ENCODE measurements at regions not wholly inside any gene's neighbourhood (a gene's known extent, or its start where the extent isn't known, plus 50 kb on each side); places are given as distances from the start of the nearest gene placed in this dataset.
A peak's percentile ranks its signal among the peaks of the same experiment; 100 is the strongest.

GRCh38 chr9:117595650-117596049 is 108.6 kb upstream of the TLR4 start:
- H3K4me3 Mint-ChIP-seq = no peak overlapping the region
- DNase-seq = no peak
- ATAC-seq (replicated peaks in 1 of 2) = no peak
- H3K27me3 Mint-ChIP-seq (ENCODE audit: low read depth) = no peaks in the 10 kb centered on the region
- no peak overlapping the region for H3K27ac Mint-ChIP-seq
- no peaks in the 10 kb centered on the region for H3K4me1 Mint-ChIP-seq (ENCODE audit: low read depth)
- no peaks in the 10 kb centered on the region for H3K36me3 Mint-ChIP-seq (ENCODE audit: insufficient read depth in 2 of 2)
- peaks cover 4 to 7% of the 10 kb centered on the region in 2 donors for H3K9me3 Mint-ChIP-seq

DNA sequence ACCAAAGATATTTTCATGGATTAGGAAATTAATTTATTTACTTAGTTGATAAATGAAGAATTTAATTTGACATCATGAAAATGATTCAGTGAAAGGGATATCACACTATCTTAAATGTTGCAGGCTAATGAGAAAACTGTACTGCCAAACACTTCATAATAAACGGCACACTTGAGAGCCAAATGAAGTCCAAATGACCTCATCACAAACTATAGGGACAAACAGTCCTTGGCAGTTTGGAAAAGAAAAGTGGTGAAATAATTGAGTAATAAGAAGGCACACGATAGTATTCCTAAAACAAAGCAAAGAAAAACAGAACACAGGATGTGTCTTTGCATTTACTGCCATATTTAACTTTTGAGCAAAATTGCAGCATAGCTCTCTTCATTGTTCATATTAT is 116.9 kb upstream of the TLR4 start:
- ATAC-seq (replicated peaks in 1 of 2) (no peak), DNase-seq (no peak)
- Mint-ChIP-seq H3K9me3 (peaks cover 2% of the 10 kb centered on the region in 2 donors), H3K27ac (no peak overlapping the region), H3K36me3 (ENCODE audit: insufficient read depth in 2 of 2) (no peaks in the 10 kb centered on the region), H3K4me3 (no peak overlapping the region), H3K4me1 (ENCODE audit: low read depth) (no peaks in the 10 kb centered on the region), H3K27me3 (ENCODE audit: low read depth) (no peaks in the 10 kb centered on the region)

- DNase-seq = no peak
- Mint-ChIP-seq H3K4me1 (ENCODE audit: low read depth) (no peaks in the 10 kb centered on the region), H3K27me3 (ENCODE audit: low read depth) (no peaks in the 10 kb centered on the region), H3K27ac (no peak overlapping the region), H3K4me3 (no peak overlapping the region), H3K36me3 (ENCODE audit: insufficient read depth in 2 of 2) (no peaks in the 10 kb centered on the region), H3K9me3 (peaks cover 0 to 8% of the 10 kb centered on the region in 2 donors)
- no peak for ATAC-seq (replicated peaks in 1 of 2)
Measured at GRCh38 chr9:117574099-117574498, 130.1 kb upstream of the TLR4 start.

GRCh38 chr9:117564839-117565238 is 139.4 kb upstream of the TLR4 start:
- no peak for ATAC-seq (replicated peaks in 1 of 2)
- no peak overlapping the region for H3K27ac Mint-ChIP-seq
- H3K4me1 Mint-ChIP-seq (ENCODE audit: low read depth) = no peaks in the 10 kb centered on the region
- no peaks in the 10 kb centered on the region for H3K27me3 Mint-ChIP-seq (ENCODE audit: low read depth)
- H3K4me3 Mint-ChIP-seq = no peak overlapping the region
- no peak for DNase-seq
- peaks cover 2 to 5% of the 10 kb centered on the region in 2 donors for H3K9me3 Mint-ChIP-seq
- no peaks in the 10 kb centered on the region for H3K36me3 Mint-ChIP-seq (ENCODE audit: insufficient read depth in 2 of 2)

GRCh38 chr9:117561761-117562160 is 142.4 kb upstream of the TLR4 start:
- no peak for ATAC-seq (replicated peaks in 1 of 2)
- H3K27me3 Mint-ChIP-seq (ENCODE audit: low read depth) = no peaks in the 10 kb centered on the region

GRCh38 chr9:117555964-117556629 is 141.2 kb upstream of the ASTN2 start:
- Mint-ChIP-seq H3K4me1 (ENCODE audit: low read depth) (no peaks in the 10 kb centered on the region), H3K36me3 (ENCODE audit: insufficient read depth in 2 of 2) (no peaks in the 10 kb centered on the region), H3K27ac (no peak overlapping the region), H3K27me3 (ENCODE audit: low read depth) (no peaks in the 10 kb centered on the region), H3K4me3 (no peak overlapping the region), H3K9me3 (peaks cover 2 to 3% of the 10 kb centered on the region in 2 donors)
- ATAC-seq (replicated peaks in 1 of 2) (peak in 1 of 2 donors; percentile 23), DNase-seq (peak; percentile 26 to 38)

More at GRCh38 chr9:117561761-117562160, 142.4 kb upstream of the TLR4 start:
- H3K27ac Mint-ChIP-seq = no peak overlapping the region
- H3K9me3 Mint-ChIP-seq = peaks cover 2 to 5% of the 10 kb centered on the region in 2 donors
- H3K4me1 Mint-ChIP-seq (ENCODE audit: low read depth) = no peaks in the 10 kb centered on the region
- H3K4me3 Mint-ChIP-seq = no peak overlapping the region
- H3K36me3 Mint-ChIP-seq (ENCODE audit: insufficient read depth in 2 of 2) = no peaks in the 10 kb centered on the region
- no peak for DNase-seq

GRCh38 chr9:117552811-117553210 is 138.0 kb upstream of the ASTN2 start:
- ATAC-seq (replicated peaks in 1 of 2) (no peak), DNase-seq (no peak)
- Mint-ChIP-seq H3K27me3 (ENCODE audit: low read depth) (no peaks in the 10 kb centered on the region), H3K4me3 (no peak overlapping the region), H3K36me3 (ENCODE audit: insufficient read depth in 2 of 2) (no peaks in the 10 kb centered on the region), H3K4me1 (ENCODE audit: low read depth) (no peaks in the 10 kb centered on the region), H3K27ac (no peak overlapping the region), H3K9me3 (peaks cover 0 to 3% of the 10 kb centered on the region in 2 donors)

- peaks cover 0 to 3% of the 10 kb centered on the region in 2 donors for H3K9me3 Mint-ChIP-seq
- H3K27ac Mint-ChIP-seq = no peak overlapping the region
- H3K4me1 Mint-ChIP-seq (ENCODE audit: low read depth) = no peaks in the 10 kb centered on the region
- H3K27me3 Mint-ChIP-seq (ENCODE audit: low read depth) = no peaks in the 10 kb centered on the region
- no peak overlapping the region for H3K4me3 Mint-ChIP-seq
- H3K36me3 Mint-ChIP-seq (ENCODE audit: insufficient read depth in 2 of 2) = no peaks in the 10 kb centered on the region
- DNase-seq = no peak
- no peak for ATAC-seq (replicated peaks in 1 of 2)
Measured at GRCh38 chr9:117551171-117551570, 136.3 kb upstream of the ASTN2 start.

GRCh38 chr9:117549444-117549843 is 134.6 kb upstream of the ASTN2 start:
- Mint-ChIP-seq H3K27me3 (ENCODE audit: low read depth) (no peaks in the 10 kb centered on the region), H3K36me3 (ENCODE audit: insufficient read depth in 2 of 2) (no peaks in the 10 kb centered on the region), H3K9me3 (peaks cover 0 to 3% of the 10 kb centered on the region in 2 donors), H3K4me1 (ENCODE audit: low read depth) (no peaks in the 10 kb centered on the region), H3K27ac (no peak overlapping the region), H3K4me3 (no peak overlapping the region)
- DNase-seq (no peak), ATAC-seq (replicated peaks in 1 of 2) (no peak)

DNA sequence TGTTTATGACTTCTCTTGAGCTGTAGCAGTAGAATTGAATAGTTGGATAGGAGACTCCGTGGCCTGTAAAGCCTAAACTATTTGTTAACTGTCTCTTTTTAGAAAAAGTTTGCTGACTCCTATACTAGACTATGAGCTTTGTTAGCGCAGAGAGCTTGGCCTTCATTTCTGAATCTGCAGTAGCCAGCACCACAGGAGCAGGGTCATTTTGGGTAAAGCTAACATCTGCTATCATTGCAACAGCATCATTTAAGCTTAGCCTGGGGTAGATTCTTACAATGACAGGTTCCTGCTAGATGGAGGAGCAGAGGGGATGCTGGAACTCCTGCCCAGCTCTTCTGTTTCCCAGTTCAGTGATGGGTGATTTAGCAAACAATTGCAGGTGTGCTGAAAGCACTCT is 133.7 kb upstream of the ASTN2 start:
- peaks cover 0 to 3% of the 10 kb centered on the region in 2 donors for H3K9me3 Mint-ChIP-seq
- no peak overlapping the region for H3K4me3 Mint-ChIP-seq
- H3K27ac Mint-ChIP-seq = no peak overlapping the region
- no peaks in the 10 kb centered on the region for H3K36me3 Mint-ChIP-seq (ENCODE audit: insufficient read depth in 2 of 2)
- no peaks in the 10 kb centered on the region for H3K4me1 Mint-ChIP-seq (ENCODE audit: low read depth)
- no peak for DNase-seq
- H3K27me3 Mint-ChIP-seq (ENCODE audit: low read depth) = no peaks in the 10 kb centered on the region
- ATAC-seq (replicated peaks in 1 of 2) = no peak

DNA sequence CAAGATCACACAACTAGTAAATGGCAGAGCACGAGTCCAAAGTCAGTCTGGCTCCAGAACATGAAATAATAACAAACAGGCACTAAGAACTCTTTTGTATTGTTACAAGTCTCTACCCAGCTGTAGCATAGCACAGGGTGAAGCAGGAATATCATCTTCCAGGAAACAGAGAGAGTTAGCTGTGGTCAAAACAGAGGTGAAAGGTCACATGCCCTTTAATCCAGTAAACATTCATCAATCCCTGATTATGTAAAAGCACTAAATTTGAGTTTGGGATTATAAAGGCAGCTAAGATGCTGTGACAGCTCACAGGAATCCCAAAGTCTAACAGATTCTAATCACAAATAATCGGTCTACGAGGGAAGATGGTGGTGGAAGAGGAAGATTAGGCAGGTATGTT is 133.0 kb upstream of the ASTN2 start:
- Mint-ChIP-seq H3K9me3 (peaks cover 0 to 1% of the 10 kb centered on the region in 2 donors), H3K4me3 (no peak overlapping the region), H3K27ac (no peak overlapping the region), H3K27me3 (ENCODE audit: low read depth) (no peaks in the 10 kb centered on the region), H3K36me3 (ENCODE audit: insufficient read depth in 2 of 2) (no peaks in the 10 kb centered on the region), H3K4me1 (ENCODE audit: low read depth) (no peaks in the 10 kb centered on the region)
- DNase-seq (no peak), ATAC-seq (replicated peaks in 1 of 2) (no peak)

DNA sequence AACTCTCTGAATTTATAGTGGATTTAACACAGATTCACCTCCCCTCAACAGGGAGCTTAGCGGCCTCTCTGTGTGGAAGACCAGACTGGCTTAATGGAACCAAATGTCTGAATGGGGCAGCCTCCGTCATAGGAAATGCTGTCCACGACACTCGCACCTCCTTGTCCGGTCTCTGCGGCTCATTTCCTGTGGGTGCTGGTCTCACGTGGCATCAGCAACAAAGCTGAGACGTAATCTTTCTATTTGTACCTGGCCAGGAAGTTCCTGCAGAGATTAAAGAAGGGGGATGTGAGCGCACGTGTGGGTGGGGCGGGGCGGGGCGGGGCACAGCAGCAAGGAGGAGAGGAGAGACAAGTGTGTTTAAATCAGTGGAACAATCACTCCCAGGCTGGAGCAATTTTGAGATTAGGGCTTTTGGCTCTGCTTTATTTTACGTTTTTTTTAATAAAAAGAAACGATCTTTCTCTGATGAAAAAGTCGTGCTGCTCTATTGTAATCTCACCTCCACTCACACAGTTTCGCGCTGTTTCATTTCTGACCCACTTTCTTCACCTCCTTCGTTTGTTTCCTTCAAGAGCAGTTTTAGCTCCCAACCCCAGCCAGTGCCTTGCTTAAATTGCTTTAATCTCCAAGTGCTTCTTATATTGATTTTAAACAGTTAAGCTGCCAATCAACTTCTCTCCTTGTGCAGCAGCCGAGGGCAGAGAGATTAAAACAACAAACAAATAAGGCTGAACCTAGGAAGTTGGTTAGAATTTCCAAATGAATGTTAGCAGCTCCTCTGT is 132.2 kb upstream of the ASTN2 start:
- Mint-ChIP-seq H3K4me3 (peak overlapping the region in 1 of 2 donors; percentile 53), H3K4me1 (ENCODE audit: low read depth) (no peaks in the 10 kb centered on the region), H3K9me3 (peaks cover 0 to 1% of the 10 kb centered on the region in 2 donors), H3K36me3 (ENCODE audit: insufficient read depth in 2 of 2) (no peaks in the 10 kb centered on the region), H3K27ac (no peak overlapping the region), H3K27me3 (ENCODE audit: low read depth) (no peaks in the 10 kb centered on the region)
- DNase-seq (no peak), ATAC-seq (replicated peaks in 1 of 2) (peak in 1 of 2 donors; percentile 33)

GRCh38 chr9:117545846-117546245 is 131.0 kb upstream of the ASTN2 start:
- H3K27ac Mint-ChIP-seq = no peak overlapping the region
- no peaks in the 10 kb centered on the region for H3K27me3 Mint-ChIP-seq (ENCODE audit: low read depth)
- ATAC-seq (replicated peaks in 1 of 2) = no peak
- no peak overlapping the region for H3K4me3 Mint-ChIP-seq
- H3K36me3 Mint-ChIP-seq (ENCODE audit: insufficient read depth in 2 of 2) = no peaks in the 10 kb centered on the region
- H3K9me3 Mint-ChIP-seq = peaks cover 0 to 1% of the 10 kb centered on the region in 2 donors
- no peak for DNase-seq
- H3K4me1 Mint-ChIP-seq (ENCODE audit: low read depth) = no peaks in the 10 kb centered on the region
